ENCODE measurements at regions not wholly inside any gene's neighbourhood (a gene's known extent, or its start where the extent isn't known, plus 50 kb on each side); places are given as distances from the start of the nearest gene placed in this dataset.
"Not testable (repeated sequence)": the region's sequence is repeated elsewhere in the genome, so short reads cannot be mapped to it uniquely, and the experiment has no call there.

DNA sequence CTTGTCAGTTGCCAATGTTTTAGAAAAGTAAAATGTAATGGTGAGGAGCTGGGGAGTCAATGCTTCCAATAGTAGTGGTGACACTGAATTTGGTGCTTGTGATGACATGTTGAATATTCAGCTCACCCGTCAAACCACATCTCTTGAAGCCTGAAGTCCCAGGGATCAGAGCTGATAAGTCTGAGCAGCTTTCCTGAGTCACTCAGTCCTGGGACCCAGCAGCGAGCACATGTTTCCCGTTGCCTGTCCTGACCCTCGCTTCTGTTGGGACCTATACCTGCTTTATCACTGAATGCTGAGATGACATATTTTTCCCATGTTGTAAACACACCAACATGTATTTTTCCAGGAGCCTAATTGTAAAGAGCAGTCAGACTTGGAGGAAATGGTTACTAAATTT, 693.6 kb downstream of the QKI start:
- DNase-seq (ENCODE audit: low read depth in 2 of 2): no peak

DNA sequence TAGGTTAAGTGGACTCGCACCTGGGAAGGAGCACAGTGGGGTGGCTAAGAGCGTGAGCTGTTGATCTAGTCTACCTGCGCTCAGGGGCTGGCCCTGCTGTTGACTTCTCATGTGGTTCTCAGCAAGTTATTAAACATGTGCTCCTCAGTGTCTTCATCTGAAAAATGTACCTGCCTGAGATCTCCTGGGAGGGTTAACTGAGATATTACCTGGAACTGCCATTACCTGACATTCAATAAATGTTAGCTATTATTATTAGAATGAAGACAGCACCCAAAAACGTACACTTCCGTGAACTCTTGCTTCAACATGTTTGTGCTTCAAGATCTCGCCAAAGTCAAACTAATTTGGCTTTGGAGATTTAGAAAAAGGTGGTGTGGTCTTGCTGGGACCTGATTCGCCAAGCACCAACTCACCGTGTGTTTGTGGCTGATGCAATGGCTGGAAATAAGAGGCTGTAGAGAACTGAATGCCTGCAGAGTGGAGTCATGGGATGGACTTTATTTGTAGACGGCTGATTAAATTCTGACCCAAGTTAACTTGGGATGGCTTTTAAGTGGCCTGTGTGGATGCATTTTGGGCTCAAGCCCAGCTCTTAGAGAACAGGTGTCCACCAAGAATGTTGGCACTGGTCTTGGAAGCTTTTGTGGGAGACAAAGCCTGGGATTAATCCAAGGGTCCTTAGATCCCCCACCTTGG, 692.9 kb downstream of the QKI start:
- DNase-seq (ENCODE audit: low read depth in 2 of 2): no peak

DNA sequence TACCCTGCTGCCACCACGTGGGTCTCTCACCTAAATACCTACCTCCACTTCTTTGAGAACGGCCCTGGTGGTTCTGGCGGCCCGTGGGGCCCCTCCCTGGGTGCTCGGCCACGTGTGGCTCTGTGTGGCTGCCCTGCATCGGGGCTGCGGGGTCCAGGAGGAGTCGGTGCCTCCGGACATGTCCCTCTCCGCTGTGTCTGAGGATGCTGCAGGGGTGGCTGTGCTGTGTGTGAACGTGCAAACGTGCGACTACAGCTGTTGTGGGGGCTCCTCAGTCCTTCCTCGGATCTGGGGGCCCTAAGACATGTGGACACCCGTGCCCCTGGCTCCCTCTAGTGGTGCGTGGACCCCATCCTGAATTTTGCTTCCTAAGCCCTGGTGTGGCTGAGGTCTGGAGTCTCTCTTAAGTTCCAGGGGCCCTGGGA, 691.8 kb downstream of the QKI start:
- no peak for DNase-seq (ENCODE audit: low read depth in 2 of 2)

DNA sequence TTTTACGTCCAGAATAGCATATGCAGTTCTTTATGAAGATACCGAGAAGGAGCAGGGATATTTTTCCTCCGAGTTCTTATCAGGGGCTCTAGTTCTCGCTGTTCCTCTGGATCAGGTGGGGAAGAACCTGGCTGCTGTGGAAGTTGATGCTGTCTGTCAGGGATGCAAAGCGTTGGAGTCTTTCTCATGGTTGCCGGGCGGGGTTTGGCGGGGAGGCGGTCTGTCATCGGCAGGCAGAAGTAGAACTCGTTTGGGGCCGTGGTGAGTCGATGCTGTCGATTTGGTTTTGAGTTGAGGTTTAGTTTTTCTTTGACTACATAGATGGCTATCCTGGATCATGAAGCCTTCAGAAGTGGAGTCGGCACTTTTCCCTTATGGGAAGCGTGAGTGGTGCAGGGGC, 691.2 kb downstream of the QKI start:
- no peak for DNase-seq (ENCODE audit: low read depth in 2 of 2)

GRCh38 chr6:164104432-164104831, 689.9 kb downstream of the QKI start:
- no peak for DNase-seq (ENCODE audit: low read depth in 2 of 2)

DNA sequence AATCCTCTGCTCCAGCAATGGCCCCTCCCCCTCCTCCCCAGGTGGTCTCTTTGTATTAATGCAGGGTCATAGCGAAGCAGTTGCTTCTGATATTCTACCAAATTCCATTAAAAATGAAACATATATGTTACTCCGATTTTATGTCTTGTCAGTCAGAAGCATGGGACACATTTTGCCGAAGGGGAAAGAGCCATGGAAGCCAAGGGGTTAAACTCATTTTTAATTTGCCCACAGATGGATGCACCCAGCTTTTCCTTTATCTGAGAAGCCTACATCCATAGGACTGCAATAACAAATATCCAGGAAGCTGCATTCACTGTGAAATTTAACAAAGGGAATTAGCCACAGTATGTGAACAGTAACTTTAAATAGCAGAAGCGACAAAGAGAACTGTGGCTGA, 688.2 kb downstream of the QKI start:
- no peak for DNase-seq (ENCODE audit: low read depth in 2 of 2)

- no peak for DNase-seq (ENCODE audit: low read depth in 2 of 2)
Measured at GRCh38 chr6:164101859-164102258, 687.3 kb downstream of the QKI start.

GRCh38 chr6:164099269-164099865, 684.8 kb downstream of the QKI start:
- DNase-seq (ENCODE audit: low read depth in 2 of 2): no peak

- no peak for DNase-seq (ENCODE audit: low read depth in 2 of 2)
Measured at GRCh38 chr6:164098857-164099267, 684.3 kb downstream of the QKI start.

DNA sequence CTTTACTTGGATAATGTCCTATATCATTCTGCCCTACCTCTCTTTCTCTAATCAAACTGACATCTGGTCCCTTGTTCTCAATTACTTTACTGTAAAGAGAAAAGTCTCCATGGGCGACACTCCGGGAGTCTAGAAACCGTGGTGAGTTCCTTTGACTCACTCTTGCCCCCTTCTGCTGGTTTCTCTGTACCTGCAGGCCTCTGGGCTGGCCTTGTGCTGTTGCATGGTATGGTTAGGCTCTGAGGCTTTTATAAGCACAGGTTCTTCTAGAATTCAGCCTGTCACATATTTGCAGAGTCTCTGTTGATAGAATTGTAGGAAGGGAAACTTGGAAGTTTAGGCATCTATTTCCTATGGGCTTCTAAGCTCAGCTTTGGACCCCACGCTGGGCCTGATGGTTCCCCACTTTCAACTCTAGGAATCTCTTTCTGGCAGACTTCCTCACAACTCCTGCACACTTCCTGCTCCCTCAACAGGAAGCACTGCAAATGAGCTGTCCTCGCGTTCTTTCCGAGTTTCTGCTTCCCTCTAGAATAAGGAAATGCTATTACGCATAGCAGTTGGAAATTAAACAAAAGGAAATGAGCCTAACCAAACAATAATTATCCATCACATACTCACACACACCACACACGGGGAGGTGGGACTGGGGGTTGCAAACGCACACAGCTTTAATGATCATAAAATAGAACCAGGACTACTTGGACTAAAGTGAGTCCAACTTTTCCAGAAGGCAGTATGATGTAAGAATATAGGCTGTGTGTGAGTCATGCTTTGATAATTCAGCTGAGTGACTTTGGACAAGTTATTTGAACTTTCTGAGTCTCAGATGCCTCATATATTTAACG, 683.3 kb downstream of the QKI start:
- DNase-seq (ENCODE audit: low read depth in 2 of 2): no peak

- no peak for DNase-seq (ENCODE audit: low read depth in 2 of 2)
Measured at GRCh38 chr6:164097056-164097455, 682.5 kb downstream of the QKI start.

DNA sequence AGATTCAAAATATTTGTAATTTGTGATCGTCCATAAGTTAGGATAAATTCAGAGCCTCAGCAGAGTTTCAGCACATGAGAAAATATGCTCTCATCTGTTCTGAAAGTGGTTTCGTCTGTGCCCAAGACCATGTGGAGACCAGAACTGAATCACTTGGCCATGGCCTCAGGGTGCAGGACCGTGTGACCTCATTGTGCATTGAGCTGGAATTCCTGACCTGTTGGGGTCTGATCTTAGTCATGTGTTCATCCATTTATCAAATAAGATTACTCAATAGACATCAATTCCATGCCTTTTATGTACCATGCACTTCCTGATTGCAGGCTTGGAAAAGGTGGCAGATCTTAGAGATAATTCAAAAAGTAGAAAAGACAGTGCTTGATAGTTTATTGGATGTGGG, 680.5 kb downstream of the QKI start:
- no peak for DNase-seq (ENCODE audit: low read depth in 2 of 2)

- no peak for DNase-seq (ENCODE audit: low read depth in 2 of 2)
Measured at GRCh38 chr6:164087870-164088269, 673.4 kb downstream of the QKI start.

GRCh38 chr6:164087211-164087610, 672.7 kb downstream of the QKI start:
- DNase-seq (ENCODE audit: low read depth in 2 of 2): no peak

GRCh38 chr6:164086076-164086887, 671.8 kb downstream of the QKI start:
- no peak for DNase-seq (ENCODE audit: low read depth in 2 of 2)

GRCh38 chr6:164085091-164086075, 670.9 kb downstream of the QKI start:
- no peak for DNase-seq (ENCODE audit: low read depth in 2 of 2)

- DNase-seq (ENCODE audit: low read depth in 2 of 2): no peak
Measured at GRCh38 chr6:164079275-164079600, 664.7 kb downstream of the QKI start.

- no peak for DNase-seq (ENCODE audit: low read depth in 2 of 2)
Measured at GRCh38 chr6:164078532-164079274, 664.2 kb downstream of the QKI start.

GRCh38 chr6:164076818-164077532, 662.5 kb downstream of the QKI start:
- DNase-seq (ENCODE audit: low read depth in 2 of 2): not testable (repeated sequence)

Measured in stimulated activated CD8-positive, alpha-beta memory T cell treated with anti-CD3 and anti-CD28 coated beads, Interleukin-2, amount 100 ng/mL, for 1 hour (primary cell).